22Rv1 (cell line): ENCODE measurements at regions not wholly inside any gene's neighbourhood (a gene's known extent, or its start where the extent isn't known, plus 50 kb on each side); places are given as distances from the start of the nearest gene placed in this dataset.

Experiments
- H3K27ac ChIP-seq: fragments of 450-650 bp; 2 replicates; pipeline ENCODE4 v1.5.1; 2017
- ZFX ChIP-seq: fragments of 450-650 bp; IDR thresholded peaks from 2 replicates; pipeline ENCODE4 v1.6.1; 2017; ENCODE audit warnings: antibody characterized with exemption, borderline replicate concordance
- TF ChIP-seq, protein P1 (sequence below): fragments of 450-650 bp; IDR thresholded peaks from 2 replicates; pipeline ENCODE4 v1.5.1; 2017; ENCODE audit warnings: mild to moderate bottlenecking

DNA sequence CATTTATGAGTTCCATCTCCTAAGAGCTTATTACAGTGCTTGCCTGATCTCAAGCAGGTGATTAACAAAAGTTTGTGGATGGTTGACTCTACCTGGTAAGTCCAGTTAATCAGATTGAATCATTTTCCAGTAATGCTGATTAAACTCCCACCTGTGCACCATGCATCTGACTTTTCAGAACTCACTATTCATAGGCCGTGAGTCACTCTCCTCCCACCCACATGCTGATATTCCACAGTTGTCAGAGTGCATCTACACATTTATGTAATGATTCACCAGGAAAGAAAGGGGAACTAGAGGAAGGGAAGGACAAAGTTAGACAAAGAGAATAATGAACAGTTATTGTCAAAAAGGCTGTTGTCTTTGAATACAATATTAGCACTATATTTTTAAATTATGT lies 106.2 kb upstream of the UBE3A start:
- TF ChIP-seq ZFX, result no peak
- TF ChIP-seq, protein P1, sequence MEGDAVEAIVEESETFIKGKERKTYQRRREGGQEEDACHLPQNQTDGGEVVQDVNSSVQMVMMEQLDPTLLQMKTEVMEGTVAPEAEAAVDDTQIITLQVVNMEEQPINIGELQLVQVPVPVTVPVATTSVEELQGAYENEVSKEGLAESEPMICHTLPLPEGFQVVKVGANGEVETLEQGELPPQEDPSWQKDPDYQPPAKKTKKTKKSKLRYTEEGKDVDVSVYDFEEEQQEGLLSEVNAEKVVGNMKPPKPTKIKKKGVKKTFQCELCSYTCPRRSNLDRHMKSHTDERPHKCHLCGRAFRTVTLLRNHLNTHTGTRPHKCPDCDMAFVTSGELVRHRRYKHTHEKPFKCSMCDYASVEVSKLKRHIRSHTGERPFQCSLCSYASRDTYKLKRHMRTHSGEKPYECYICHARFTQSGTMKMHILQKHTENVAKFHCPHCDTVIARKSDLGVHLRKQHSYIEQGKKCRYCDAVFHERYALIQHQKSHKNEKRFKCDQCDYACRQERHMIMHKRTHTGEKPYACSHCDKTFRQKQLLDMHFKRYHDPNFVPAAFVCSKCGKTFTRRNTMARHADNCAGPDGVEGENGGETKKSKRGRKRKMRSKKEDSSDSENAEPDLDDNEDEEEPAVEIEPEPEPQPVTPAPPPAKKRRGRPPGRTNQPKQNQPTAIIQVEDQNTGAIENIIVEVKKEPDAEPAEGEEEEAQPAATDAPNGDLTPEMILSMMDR, result no peak
- H3K27ac ChIP-seq, result no peak overlapping the region

DNA sequence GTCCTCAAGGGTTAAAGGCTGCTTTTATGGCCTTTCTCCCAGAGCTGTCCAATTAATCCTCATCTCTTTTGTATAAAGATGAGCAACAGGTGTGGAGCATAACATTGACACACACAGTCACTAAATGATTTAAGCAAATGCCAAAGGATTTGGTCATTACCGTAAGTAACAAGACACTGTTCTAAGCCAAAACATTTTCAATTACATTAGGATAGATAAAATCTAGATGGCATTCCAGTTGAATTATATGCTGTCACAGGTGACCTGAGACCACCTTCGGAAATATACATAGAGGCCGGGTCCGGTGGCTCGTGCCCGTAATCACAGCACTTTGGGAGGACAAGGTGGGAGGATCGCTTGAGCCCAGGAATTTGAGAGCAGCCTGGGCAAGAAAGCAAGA lies 105.3 kb upstream of the UBE3A start:
- no peak for TF ChIP-seq ZFX
- TF ChIP-seq, protein P1, result no peak
- H3K27ac ChIP-seq, result no peak overlapping the region

DNA sequence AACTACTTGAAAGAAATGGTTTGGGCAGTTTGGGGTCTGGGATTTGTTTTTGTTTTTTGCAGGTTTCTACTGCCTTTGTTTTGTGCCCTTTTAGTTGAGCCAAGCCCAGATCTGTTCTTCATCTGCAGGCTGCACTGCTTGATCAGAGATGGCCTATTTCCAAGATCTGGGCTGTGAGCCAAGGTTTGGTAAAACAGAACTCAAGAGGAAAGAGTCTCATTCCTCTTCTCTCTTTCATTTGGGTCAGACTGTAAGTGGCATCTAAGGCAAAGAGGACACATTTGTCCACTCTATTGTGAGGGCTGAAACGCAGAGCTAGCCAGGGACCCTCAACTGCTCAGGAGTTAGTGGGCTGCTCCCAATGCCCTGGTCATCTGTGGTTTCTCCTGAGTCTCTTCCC lies 104.4 kb upstream of the UBE3A start:
- H3K27ac ChIP-seq, result no peak overlapping the region
- TF ChIP-seq, protein P1, result no peak
- no peak for TF ChIP-seq ZFX

DNA sequence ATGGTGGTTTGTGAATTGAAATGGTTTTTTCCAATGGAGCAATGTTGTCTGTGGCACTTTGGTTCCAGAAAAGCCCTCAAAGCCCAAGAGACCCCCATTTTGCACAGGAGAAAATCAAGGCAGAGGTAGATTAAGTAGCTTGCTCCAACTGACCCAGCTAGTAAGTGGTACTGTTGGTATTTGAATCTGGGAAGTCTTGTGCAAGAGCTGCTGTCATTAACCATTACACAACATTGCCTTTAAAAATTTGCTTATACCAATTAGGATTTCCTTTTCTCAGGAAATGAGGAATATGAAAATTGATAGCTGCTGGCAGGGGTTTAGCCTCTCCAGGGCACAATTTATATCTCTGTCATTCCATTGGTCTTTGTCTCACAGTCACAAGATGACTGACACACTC lies 102.4 kb upstream of the UBE3A start:
- TF ChIP-seq, protein P1, result no peak
- TF ChIP-seq ZFX, result no peak

DNA sequence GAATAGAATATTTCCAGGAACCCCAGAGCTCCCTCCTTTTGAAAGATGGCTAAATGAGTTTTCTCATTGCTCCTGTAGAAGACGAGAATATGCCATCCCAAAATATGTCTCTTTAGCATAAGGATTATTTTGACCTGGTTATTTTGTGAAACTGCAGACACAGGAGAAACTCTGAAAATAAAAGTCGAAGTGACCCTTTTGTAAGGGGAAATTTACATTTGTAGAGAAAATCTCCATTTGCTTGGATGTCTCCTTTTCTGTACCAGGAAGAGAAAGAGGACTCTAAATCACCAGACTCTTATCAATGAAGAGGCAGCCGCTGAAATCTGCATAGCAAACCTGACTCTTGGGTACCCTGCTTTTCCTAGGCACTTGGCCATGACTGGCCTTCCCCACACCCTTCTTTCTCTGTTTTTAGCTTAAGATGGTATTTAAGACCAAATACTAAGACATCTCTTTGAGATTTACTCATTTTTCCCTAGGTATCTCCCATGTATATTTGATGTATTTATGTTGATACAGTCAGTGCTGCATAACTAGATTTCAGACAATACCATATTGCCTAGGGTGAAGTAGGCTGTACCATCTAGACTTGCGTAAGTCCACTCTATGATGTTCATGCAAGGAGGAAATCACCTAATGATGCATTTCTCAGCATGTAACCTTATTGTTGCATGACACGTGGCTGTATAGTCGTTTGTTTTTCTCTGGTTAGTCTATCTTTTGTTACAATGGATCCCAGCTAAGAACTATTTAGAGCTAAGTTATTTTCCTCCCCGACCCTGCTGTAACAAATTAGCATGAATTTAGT lies 98.2 kb upstream of the UBE3A start:
- no peak overlapping the region for H3K27ac ChIP-seq
- TF ChIP-seq, protein P1, result no peak
- no peak for TF ChIP-seq ZFX

More for the DNA sequence above, 102.4 kb upstream of the UBE3A start:
- no peak overlapping the region for H3K27ac ChIP-seq

DNA sequence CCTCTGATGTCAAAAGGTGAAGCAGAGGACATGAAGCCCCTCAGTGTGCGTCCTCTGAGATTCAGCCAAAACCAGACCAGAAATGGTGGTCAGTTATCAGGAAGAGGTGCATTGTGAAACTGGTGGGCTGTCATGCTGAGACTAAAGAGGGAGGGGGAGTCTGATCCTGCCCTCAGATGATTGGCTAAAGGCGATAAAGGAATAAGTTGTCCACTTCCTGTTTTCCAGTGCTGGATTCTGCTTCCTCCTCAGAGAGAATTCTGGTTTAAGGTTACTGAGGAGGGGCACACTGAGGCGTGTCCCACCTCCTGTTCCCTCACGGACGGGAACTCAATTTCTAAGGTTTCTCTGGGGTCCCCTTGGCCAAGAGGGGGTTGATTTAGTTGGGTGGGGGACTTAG lies 97.0 kb upstream of the UBE3A start:
- TF ChIP-seq ZFX, result no peak
- no peak overlapping the region for H3K27ac ChIP-seq

DNA sequence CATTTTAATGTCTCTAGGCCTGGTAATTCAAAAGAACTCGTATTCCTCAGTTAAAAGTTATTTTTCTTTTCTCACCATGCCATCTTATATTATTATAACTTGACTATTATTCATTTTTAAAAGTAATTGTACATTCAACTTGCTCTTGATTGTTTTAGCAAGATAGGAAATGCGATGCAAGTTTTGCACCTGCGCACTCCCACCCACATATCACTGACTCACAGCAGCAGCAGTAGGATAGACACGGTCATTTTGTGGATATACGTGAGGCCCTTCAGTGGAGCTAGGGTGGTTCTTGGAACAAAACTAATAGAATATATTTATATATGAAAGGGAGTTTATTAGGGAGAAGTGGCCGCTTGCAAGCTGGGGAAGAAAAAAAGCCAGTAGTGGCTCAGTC lies 95.5 kb upstream of the UBE3A start:
- TF ChIP-seq ZFX, result no peak
- TF ChIP-seq, protein P1, result no peak
- H3K27ac ChIP-seq, result no peak overlapping the region
